Stimulated activated CD4-positive, alpha-beta T cell treated with anti-CD3 and anti-CD28 coated beads, Interleukin-15, amount 100 ng/mL, for 24 hours (primary cell): ENCODE measurements at regions not wholly inside any gene's neighbourhood (a gene's known extent, or its start where the extent isn't known, plus 50 kb on each side); places are given as distances from the start of the nearest gene placed in this dataset.

ENCODE experiments used
- DNase-seq: peaks from one replicate; pipeline ENCODE4 v3.0.0-alpha.2; 2020

DNA sequence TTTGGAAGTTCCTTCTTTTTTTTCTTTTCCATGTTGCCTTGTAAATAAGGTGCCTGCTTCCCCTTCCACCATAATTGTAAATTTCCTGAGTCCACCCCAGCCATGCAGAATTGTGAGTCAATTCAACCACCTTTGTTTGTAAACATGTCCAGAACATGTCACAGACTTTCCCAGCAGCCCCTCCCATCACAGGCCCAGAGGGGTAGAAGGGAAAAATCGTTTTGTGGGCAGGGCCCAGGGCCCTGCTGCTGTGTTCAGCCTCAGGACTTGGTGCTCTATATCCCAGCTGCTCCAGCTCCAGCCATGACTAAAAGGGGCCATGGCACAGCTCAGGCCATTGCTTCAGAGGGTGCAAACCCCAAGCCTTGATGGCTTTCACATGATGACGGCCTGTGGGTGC lies 384.6 kb upstream of the NCAM2 start:
- DNase-seq = no peak

DNA sequence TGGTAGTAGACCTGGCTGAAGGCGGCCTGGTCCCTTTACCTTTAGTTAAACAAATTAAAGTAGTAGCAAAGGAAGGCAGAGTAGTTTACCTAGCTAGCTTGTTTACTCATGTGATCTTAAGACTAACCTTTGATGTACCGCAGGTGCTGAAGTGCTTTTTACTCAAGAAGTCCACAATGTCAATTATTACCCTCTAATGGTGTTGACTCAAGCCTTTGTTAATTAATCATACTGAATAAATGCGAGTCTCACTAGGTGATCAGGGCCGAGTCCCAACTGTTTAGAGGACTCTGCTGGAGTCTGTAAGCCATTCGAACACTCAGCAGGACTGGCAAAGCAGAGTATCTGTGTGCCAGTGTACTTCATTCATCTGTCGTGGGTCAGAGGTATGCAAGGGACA lies 381.1 kb upstream of the NCAM2 start:
- DNase-seq = no peak

DNA sequence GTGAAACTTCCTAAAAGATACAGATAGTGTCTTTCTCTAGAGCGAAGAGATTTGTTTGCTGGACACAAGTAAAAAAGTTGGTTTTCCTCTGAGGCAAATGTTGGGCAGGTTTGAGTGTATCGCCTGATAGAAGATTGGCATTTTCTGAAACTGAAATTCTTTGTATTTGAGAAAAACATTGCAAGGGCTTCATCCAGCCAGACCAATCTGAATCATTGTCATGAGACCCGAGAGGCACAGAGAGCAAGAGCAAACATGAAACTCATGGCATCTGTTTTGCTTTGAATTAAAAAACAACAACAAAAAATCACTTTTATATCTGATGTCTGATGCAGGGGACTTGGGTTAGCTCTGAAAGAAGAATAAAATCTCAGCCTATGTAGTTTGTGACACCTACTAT lies 379.3 kb upstream of the NCAM2 start:
- DNase-seq = no peak

DNA sequence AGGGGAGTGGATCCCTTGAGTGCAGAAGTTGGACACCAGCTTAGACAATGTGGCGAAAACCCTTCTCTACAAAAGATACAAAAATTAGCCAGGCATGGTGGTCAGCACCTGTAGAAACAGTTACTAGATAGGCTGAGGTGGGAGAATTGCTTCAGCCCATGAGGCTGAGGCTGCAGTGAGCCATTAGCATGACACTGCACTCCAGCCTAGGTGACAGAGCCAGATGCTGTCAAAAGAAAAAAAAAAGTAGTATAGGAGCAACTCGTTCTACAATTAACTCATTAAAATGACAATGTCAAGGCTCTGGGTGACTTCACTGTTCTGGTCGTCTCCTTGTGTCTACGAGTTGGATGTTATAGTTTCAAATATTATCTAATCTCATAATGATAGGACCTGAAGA lies 370.6 kb upstream of the NCAM2 start:
- DNase-seq = no peak

DNA sequence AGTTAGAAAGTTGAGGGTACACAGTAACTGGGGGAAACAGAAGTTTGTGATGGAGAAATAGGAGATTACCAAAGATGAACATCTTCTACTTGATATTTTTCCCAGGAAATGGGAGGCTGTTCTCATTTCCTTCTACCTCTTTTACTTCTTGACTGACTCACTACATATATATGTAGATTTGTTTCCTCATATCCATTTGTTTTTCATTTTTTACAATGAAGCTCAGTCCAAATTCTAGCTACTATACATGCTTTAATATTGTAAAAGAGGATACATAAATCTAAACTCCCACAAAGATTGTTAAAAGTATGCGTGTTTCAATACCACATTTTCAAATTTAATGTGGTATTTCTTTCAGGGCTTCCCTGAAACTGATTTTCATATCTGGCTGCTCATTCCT lies 366.6 kb upstream of the NCAM2 start:
- DNase-seq = no peak

DNA sequence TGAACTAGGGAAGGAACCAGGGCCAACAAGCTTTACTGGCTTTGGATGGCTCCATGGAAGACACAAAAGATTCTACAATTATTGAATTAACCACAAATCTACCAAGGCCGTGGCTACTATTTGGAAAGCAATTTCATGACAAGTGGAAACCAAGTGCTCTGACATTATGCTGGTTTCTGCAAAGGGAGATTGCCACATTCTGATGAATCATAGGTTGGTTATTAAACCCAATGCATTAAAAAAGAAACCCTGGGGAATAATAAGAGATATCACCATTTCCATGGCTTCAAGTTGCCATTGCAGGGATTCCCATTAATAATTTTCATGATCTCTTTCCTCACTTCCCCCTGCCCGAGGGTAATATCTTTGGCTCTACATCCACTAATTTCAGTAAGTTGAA lies 359.2 kb upstream of the NCAM2 start:
- no peak for DNase-seq

DNA sequence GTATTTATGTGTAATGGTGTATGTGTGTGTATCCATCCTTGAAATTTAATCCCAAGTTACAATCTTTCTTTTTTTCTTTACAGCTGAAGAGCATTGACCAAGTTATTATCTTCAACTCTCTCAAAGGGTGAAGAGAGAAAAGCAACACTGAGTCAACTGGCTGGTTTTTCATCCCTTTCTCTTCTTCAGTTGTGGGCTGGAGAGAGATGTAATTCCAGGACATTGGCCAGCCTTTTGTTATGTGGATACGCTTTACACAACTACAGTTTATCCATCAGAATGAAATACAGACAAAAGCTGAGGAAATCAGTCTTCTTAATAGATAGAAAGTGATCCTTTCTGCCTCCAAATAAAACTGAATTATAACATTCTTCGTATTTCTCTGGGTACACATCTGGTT lies 357.0 kb upstream of the NCAM2 start:
- DNase-seq = no peak

DNA sequence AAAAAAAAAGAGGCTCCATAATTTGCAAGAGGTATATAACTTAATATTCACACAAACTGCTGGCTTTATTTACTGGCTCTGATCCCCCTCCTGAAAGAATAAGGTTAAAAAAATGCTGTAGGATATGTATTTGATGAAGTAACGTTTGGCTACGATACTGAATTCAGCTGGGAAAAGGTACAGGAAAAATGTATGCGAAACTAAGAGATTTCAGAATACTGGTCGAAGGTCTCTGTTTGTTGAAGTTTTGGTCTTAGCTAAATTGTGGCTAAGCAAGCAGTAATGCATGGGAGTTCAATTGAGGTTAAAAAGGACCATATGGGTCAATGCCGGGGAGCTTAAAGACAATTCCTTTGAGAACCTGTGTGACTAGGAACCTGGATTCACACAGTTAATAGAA lies 355.5 kb upstream of the NCAM2 start:
- DNase-seq = no peak

DNA sequence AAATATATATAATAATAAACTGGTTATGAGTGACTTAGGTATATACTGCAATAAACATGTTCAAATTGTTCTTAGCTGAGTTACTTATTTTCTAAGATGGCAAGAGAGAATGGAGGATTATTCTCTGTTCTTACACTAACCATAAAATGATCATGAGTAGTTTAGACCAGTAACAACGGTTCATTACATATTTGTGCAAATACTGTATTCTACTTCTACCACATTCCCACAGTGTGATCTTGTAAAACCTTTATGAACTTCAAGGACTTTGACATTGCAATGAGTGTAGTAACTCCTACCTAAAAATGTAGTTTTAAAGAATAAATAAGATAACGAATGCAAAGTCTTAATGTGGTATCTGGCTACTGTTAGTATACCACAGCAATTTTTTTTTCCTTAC lies 353.7 kb upstream of the NCAM2 start:
- no peak for DNase-seq

DNA sequence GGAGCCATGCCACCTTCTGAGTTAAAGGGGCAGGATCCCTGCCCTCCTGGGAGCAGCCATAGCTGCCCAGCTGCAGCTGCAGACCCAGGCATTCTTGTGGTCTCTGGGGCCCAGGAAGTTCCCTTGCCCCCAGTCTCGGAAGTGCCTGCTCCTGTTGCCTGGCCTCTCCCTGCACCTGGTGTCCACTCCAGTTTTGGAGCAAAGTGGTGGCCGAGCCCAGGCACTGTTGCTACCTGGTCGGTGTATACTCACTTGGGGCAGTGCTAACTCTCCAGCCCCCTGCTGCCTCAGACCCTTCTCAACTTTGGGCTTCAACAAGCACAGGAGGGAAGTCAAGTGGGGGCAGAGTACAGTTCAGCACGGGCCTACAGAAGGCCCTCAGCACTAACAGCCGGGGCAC lies 352.9 kb upstream of the NCAM2 start:
- DNase-seq = no peak

DNA sequence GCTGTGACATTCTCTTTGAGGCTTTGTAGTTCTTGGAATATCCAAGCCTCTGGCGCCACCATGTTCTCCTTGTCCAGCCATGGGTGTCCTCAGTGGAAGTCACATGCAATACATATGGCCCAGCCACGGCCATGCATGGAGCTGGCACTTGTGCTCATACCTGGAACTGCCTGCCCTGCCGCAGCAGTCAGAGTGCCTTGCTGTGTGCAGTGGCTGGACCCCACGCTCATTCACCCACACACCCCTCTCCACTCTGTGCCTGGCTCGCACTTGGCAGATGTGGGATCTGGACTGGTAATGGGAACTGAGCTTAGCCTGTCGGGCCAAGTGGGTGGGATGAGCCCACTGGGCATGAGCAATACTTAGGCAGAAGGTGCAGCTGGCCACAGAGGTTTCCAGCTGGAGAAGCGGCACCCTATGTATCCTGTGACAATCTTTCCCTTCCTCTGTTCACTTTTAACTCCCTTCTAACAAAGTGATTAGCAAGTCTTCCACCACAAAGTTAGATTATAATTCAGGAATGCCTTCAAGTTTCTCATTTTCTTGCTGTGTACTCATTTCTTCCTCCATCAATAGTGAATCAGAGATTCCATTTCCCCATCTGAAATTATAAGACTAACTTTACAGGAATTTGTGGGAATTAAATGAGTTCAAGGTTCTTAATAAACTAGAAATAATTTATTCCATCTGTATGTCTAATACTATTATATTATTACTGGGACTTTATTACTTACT lies 351.6 kb upstream of the NCAM2 start:
- no peak for DNase-seq

DNA sequence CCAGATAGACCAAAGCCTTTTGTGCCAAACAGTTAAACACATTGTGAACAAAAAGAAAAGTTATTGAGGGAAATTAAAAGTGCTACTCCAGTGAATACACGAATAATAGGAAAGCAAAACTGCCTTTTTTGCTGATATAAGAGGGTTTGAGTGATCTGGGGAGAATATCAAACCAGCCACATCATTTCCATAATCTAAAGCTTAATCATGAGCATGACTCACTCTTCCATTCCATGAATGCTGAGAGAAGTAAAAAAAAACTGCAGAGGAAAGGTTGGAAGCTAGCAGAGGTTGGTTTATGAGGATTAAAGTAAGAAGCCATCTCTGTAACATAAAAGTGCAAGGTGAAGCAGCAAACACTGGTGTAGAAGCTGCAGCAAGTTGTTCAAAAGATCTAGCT lies 350.6 kb upstream of the NCAM2 start:
- DNase-seq = no peak

DNA sequence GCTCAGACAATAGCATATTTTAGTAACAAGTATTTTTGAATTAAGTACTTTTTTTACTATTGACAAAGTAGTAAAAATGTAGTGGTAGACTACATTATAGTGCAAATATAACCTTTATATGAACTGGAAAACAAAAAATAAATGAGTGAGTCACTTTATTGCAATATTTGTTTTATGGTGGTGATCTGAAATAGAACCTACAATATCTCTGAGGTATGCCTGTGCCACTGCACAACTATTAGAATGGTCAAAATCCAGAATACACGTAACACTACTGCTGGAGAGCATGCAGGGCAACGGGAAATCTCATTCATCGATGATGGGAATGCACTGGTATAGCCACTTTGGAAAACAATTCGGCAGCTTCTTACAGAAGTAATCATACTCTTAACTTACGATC lies 349.0 kb upstream of the NCAM2 start:
- no peak for DNase-seq

DNA sequence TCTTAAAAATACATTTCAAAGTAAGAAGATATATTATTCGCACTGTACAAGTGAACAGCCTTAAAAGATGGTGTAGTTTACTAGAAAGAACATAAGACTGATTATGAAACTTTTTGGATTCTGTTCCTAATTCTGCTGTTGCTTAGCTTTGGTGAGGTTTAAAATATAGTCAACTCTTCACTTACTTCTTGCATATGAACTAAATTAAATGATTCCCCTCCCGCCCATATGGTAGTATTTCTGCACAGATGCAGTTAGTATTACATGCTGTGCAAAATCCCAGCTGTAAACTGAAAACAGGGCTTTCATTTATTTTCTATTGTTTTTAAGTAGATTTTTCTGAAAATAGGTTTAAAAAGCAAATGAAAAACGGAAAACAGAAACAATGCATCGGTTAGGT lies 345.4 kb upstream of the NCAM2 start:
- no peak for DNase-seq

DNA sequence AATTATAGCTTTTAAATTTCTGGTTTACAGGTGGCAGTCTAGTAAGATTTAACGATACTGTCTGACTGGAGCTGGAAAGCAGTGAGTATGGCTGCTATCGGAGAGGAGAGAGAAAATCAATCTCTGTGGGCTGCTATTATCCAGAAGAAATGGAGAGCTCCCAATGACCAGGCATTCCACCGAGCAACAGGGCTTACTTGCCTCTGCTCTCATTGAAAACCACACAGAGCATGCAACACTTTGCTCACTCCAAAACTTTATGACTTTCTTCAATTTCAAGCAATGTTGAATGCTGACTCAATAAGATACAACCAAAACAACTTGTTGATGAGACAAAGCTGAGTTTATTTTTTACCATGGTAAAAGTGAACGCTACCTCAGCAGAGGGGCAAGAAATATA lies 337.0 kb upstream of the NCAM2 start:
- DNase-seq = no peak

DNA sequence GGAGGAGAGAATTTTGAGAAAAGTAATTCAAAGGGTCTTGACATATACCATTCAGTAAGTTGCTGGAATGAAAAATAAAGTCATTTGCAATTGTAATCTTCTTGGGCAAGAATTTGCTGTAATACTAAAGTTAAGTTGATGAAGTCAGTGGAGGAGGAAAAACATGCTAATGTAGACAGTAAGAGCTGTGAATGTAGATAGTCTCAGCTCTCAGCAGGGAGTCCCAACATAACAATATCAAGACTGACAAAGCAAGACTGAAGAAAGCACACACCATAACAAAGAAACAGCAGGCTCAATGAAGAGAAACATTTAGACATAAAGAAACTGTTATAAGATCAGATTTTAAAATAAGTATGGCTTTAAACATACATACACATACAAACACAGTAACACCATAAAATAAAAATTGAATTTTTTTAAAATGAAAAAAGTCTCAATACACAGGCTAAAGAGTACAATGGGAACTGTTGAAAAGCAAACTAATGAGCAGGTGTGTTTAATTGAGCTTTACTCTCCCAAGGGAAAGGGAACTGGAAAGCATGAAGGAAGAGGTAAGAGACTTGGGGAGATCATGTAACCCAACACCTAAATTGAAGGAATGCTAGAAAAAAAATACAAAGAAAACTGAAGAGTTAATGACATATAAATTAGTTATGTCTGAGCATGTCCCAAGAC lies 336.3 kb upstream of the NCAM2 start:
- DNase-seq = no peak

DNA sequence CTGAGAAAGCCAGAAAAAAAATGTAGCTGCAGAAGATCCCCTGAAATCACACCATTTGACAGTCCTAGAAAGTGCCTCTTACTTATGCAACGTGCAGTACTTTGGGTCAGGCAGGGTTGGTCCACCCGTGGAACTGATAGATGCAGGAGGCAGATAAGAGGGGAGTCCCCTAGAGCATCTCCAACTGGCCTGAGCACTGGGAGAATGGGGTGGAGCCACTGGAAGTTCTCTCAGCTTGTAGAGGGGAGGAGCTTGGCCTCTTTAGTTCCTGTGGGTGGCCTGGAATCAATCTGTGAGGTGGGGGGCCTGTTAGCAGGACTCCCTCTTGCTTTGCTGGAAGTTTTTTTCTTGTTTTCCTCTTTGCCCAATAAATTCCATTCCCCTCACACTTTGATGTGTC lies 335.7 kb upstream of the NCAM2 start:
- DNase-seq = no peak

DNA sequence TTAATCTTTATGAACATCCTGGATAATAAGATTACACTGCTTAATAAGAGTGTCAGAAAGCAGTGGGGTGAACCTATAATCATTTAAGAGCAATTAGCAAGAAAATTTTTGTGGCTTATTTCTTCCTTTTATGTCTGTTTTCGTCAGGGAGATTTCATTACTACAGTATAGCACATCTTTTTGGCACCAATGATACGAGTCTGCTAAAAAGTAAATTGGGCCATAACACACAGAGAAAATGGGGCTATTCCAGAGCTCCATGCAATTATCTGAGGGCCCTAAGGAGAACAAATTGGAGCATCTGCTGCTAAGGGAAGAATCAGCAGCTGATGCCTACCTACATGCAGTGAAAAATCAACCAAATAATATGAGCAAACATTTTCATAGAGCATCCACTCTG lies 330.3 kb upstream of the NCAM2 start:
- DNase-seq = no peak

DNA sequence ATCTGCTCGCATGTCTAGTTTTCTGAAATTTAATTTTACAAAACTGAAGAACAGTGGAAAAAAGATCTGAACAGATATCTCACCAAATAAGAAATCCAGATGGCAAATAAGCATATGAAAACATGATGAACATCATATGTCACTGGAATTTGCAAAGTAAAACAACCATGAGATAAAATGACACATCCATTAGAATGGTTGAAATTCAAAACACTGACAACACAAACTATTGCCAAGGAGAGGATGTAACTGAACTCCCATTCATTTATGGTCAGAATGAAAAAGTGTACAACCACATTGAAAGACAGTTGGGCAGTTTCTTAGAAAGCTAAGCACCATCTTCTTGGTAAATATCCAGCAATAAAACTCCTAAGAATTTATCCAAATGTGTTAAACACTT lies 312.7 kb upstream of the NCAM2 start:
- no peak for DNase-seq

DNA sequence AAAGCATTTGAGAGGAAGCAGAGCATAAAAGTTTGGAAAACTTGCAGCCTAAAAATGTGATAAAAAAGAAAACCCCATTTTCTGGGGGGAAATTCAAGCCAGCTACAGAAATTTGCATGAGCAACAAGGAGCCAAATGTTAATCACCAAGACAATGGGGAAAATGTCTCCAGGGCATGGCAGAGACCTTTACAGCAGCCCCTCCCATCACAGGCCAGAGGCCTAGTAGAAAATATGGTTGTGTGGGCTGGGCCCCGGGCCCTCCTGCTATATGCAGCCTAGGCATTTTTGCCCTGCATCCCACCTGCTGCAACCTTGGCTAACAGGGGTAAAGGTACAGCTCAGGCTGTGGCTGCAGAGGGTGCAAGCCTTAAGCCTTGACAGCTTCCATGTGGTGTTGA lies 299.6 kb upstream of the NCAM2 start:
- no peak for DNase-seq

DNA sequence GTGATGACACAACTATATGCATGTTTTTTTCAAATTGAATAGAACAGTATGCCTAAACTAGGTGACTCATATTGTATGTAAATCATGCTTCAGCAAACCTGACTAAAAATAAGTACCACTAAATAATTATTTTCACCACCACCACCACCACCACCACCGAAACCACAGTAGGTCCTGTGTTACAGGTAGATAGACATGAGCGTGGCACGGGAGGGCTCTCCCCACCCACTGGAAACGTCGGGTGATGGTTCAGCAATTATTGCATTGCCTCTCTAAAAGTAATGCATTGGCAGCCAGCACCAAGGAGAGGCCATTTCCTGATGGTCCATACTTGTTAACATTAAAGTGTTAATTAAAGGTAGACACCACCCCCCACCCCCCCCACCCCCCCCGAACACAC lies 297.0 kb upstream of the NCAM2 start:
- DNase-seq = no peak

DNA sequence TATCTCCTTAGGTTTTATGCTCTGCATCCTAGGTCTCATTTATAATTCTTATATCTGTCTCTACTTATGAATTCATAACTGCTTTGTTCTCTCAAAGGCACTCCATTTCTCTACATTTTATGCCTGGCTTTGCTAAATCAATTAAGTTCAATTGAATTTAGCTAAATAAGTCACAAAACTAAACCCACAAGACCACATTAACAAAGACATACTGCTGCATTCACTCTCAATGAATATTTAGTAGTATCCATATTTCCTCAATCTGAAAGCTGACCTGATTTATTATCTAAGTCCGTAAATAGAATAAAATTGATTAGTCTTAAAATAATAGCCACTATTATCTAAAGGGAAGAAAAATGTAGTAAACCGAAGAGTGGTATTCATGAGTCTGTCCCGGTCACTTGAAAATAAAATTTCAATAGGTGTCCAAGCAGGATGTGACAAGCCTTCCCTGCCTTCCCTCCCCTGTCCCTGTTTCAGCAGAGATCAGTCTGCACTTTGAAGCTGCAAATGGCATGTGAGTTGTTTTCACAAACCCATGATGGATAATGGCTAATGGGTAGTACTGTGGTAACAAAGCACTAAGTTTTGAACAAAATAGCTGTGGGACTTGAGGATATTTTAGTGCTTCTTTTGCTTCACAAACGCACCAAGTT lies 295.0 kb upstream of the NCAM2 start:
- DNase-seq = no peak

DNA sequence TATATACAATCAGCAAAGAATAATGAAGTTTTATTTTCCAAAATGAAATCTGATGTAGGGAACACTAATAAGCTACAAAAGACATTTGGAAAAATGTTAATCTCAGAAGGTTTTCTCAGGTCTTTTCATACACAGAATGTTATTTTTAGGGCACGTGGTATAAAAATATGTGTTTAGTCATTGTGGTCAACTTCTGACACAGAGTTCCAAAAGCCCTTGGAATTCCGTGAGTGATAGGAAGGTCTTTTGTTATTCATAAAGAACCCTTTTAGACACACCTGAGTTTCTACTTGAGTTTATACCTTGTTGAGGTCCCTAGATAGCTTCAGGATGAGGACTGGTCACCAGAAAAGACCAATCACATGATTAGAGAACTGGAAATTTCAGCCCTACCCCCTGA lies 277.6 kb upstream of the NCAM2 start:
- DNase-seq = no peak

DNA sequence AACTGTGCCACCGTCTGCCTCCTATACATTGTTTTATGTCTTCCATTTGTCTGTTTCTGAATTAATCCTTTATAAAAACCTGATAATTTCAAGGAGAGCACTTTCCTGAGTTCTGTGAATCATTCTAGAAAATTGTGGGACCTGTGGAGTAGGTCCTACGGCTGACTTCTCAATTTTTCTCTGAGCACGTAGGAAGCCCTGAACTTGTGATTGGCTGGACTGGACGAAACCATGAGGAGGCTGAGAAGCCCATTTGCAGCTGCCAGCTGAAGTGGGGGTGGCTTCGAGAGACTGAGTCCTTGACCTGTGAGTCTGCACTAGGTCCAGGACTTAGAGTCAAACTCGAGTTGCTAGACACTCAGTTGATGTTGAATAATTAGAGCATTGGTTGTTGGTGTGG lies 277.1 kb upstream of the NCAM2 start:
- DNase-seq = no peak

DNA sequence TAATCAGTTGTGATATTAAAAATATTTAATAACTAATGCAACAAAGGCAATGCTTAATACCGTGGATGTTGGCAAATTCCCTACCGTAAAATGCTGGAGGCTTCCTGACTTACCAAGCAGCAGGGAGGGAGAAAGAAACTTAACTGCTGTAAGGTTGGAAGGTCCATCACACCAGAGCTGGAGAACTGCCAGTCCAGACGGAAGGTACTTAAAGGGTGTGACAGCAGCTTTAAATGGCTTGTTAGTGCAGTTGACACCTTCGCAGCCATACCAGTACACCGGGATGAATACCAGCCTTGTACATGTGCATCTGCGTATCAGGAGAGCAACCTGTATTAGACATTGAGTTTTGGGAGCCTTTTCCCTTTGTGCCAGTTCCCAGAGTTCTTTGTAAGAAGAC lies 269.5 kb upstream of the NCAM2 start:
- no peak for DNase-seq
